ENCODE measurements at regions not wholly inside any gene's neighbourhood (a gene's known extent, or its start where the extent isn't known, plus 50 kb on each side); places are given as distances from the start of the nearest gene placed in this dataset.

- H3K27me3 Mint-ChIP-seq (ENCODE audit: insufficient read depth, unreplicated experiment), result no peaks in the 10 kb centered on the region
- BruUV-seq (replicated peaks), result no TSS peak
- TF ChIP-seq CTCF (IDR thresholded peaks at IDR 0.05; ENCODE audit: unreplicated experiment), result no peak
- DNase-seq (ENCODE audit: unreplicated experiment), result no peak
- ChIA-PET CTCF (no interaction called here), POLR2A (no interaction called here)
- H3K36me3 Mint-ChIP-seq (ENCODE audit: insufficient read depth, unreplicated experiment), result no peaks in the 10 kb centered on the region
- H3K9me3 Mint-ChIP-seq (ENCODE audit: unreplicated experiment), result no peaks in the 10 kb centered on the region
- H3K27ac Mint-ChIP-seq (ENCODE audit: low read depth, unreplicated experiment), result no peak overlapping the region
- intact Hi-C loops (cut with micrococcal nuclease), result no loop called here
- peaks cover 14% of the 10 kb centered on the region for H3K4me1 Mint-ChIP-seq (ENCODE audit: insufficient read depth, unreplicated experiment)
- no peak overlapping the region for H3K4me3 Mint-ChIP-seq (ENCODE audit: unreplicated experiment)
Measured at GRCh38 chr3:124273651-124274050, 281.7 kb upstream of the ROPN1 start.

- peaks cover under 1% of the 10 kb centered on the region for H3K27me3 Mint-ChIP-seq (ENCODE audit: insufficient read depth, unreplicated experiment)
- BruUV-seq (replicated peaks), result no TSS peak
- ChIA-PET CTCF (no interaction called here), POLR2A (no interaction called here)
- no peaks in the 10 kb centered on the region for H3K36me3 Mint-ChIP-seq (ENCODE audit: insufficient read depth, unreplicated experiment)
- H3K4me1 Mint-ChIP-seq (ENCODE audit: insufficient read depth, unreplicated experiment), result peaks cover 14% of the 10 kb centered on the region
- DNase-seq (ENCODE audit: unreplicated experiment), result no peak
- no peak for TF ChIP-seq CTCF (IDR thresholded peaks at IDR 0.05; ENCODE audit: unreplicated experiment)
- intact Hi-C loops (cut with micrococcal nuclease), result no loop called here
- H3K9me3 Mint-ChIP-seq (ENCODE audit: unreplicated experiment), result no peaks in the 10 kb centered on the region
- H3K4me3 Mint-ChIP-seq (ENCODE audit: unreplicated experiment), result no peak overlapping the region
- no peak overlapping the region for H3K27ac Mint-ChIP-seq (ENCODE audit: low read depth, unreplicated experiment)
Measured at GRCh38 chr3:124274051-124274450, 282.1 kb upstream of the ROPN1 start.

- ChIA-PET POLR2A (no interaction called here), CTCF (no interaction called here)
- no peak for TF ChIP-seq CTCF (IDR thresholded peaks at IDR 0.05; ENCODE audit: unreplicated experiment)
- H3K4me1 Mint-ChIP-seq (ENCODE audit: insufficient read depth, unreplicated experiment), result peaks cover 14% of the 10 kb centered on the region
- DNase-seq (ENCODE audit: unreplicated experiment), result no peak
- H3K27me3 Mint-ChIP-seq (ENCODE audit: insufficient read depth, unreplicated experiment), result peaks cover 15% of the 10 kb centered on the region
- no peaks in the 10 kb centered on the region for H3K9me3 Mint-ChIP-seq (ENCODE audit: unreplicated experiment)
- H3K4me3 Mint-ChIP-seq (ENCODE audit: unreplicated experiment), result no peak overlapping the region
- BruUV-seq (replicated peaks), result no TSS peak
- H3K27ac Mint-ChIP-seq (ENCODE audit: low read depth, unreplicated experiment), result no peak overlapping the region
- intact Hi-C loops (cut with micrococcal nuclease), result no loop called here
- no peaks in the 10 kb centered on the region for H3K36me3 Mint-ChIP-seq (ENCODE audit: insufficient read depth, unreplicated experiment)
Measured at GRCh38 chr3:124275412-124275811, 283.5 kb upstream of the ROPN1 start.

GRCh38 chr3:124276133-124276532 lies 284.2 kb upstream of the ROPN1 start:
- Mint-ChIP-seq H3K9me3 (ENCODE audit: unreplicated experiment) (no peaks in the 10 kb centered on the region), H3K27me3 (ENCODE audit: insufficient read depth, unreplicated experiment) (peaks cover 22% of the 10 kb centered on the region), H3K4me3 (ENCODE audit: unreplicated experiment) (no peak overlapping the region), H3K27ac (ENCODE audit: low read depth, unreplicated experiment) (no peak overlapping the region), H3K4me1 (ENCODE audit: insufficient read depth, unreplicated experiment) (peaks cover 14% of the 10 kb centered on the region), H3K36me3 (ENCODE audit: insufficient read depth, unreplicated experiment) (no peaks in the 10 kb centered on the region)
- ChIA-PET POLR2A (no interaction called here), CTCF (no interaction called here)
- intact Hi-C loops (cut with micrococcal nuclease), result no loop called here
- no peak for DNase-seq (ENCODE audit: unreplicated experiment)
- BruUV-seq (replicated peaks), result no TSS peak
- no peak for TF ChIP-seq CTCF (IDR thresholded peaks at IDR 0.05; ENCODE audit: unreplicated experiment)

All from MCF 10A (cell line).